Mesenchymal stem cell (in vitro differentiated cells and primary cell): ENCODE measurements at regions not wholly inside any gene's neighbourhood (a gene's known extent, or its start where the extent isn't known, plus 50 kb on each side); places are given as distances from the start of the nearest gene placed in this dataset.

Experiments
- DNase-seq: peaks from one replicate; pipeline ENCODE4 v3.0.0-alpha.2; 2013
- H2AFZ ChIP-seq: one replicate; pipeline ENCODE4 v1.6.1; 2013; ENCODE audit warnings: low read depth, mild to moderate bottlenecking, control low read depth, inconsistent platforms, low read length, moderate library complexity
- H2AK5ac ChIP-seq: 2 replicates; pipeline ENCODE4 v1.6.1; 2013; ENCODE audit warnings: low read length, moderate library complexity, mild to moderate bottlenecking, inconsistent platforms; ENCODE audit not compliant: severe bottlenecking
- H2BK120ac ChIP-seq: one replicate; pipeline ENCODE4 v1.6.1; 2013; ENCODE audit warnings: low read depth, mild to moderate bottlenecking, inconsistent platforms, low read length, moderate library complexity
- H2BK12ac ChIP-seq, 2 experiments: one replicate each; pipeline ENCODE4 v1.6.1; 2013; ENCODE audit warnings: inconsistent platforms in 2 of 2, low read length in 2 of 2, mild to moderate bottlenecking in 2 of 2, moderate library complexity in 2 of 2, control low read depth in 1 of 2
- H2BK15ac ChIP-seq: one replicate; pipeline ENCODE4 v1.6.1; 2013; ENCODE audit warnings: mild to moderate bottlenecking, low read depth, inconsistent platforms; ENCODE audit not compliant: poor library complexity, severe bottlenecking
- H2BK5ac ChIP-seq: 2 replicates; pipeline ENCODE4 v1.6.1; 2013; ENCODE audit warnings: low read depth, mild to moderate bottlenecking, low read length, control low read depth, inconsistent platforms; ENCODE audit not compliant: poor library complexity, severe bottlenecking
- H3K14ac ChIP-seq, 2 experiments: one replicate each; pipeline ENCODE4 v1.6.1; 2013; ENCODE audit warnings: inconsistent platforms in 2 of 2, low read length in 2 of 2, control low read depth in 1 of 2, mild to moderate bottlenecking in 1 of 2, moderate library complexity in 1 of 2
- H3K18ac ChIP-seq, 2 experiments: one replicate each; pipeline ENCODE4 v1.6.1; 2013; ENCODE audit warnings: inconsistent platforms in 2 of 2, low read length in 2 of 2, control low read depth in 1 of 2, low read depth in 1 of 2, mild to moderate bottlenecking in 1 of 2
- H3K23ac ChIP-seq, 2 experiments: one replicate each; pipeline ENCODE4 v1.6.1; 2013; ENCODE audit warnings: inconsistent platforms in 2 of 2, low read length in 2 of 2, mild to moderate bottlenecking in 2 of 2, moderate library complexity in 2 of 2, control low read depth in 1 of 2
- H3K27ac ChIP-seq: 2 replicates; pipeline ENCODE4 v1.5.1; 2013; ENCODE audit warnings: mild to moderate bottlenecking, moderate library complexity, low read length, control low read depth, inconsistent platforms; ENCODE audit not compliant: poor library complexity, severe bottlenecking
- H3K27me3 ChIP-seq, 2 experiments: 2 replicates each; pipeline versions ENCODE4 v1.6.1 to v1.7.0; 2013; ENCODE audit warnings: low read length in 2 of 2, mild to moderate bottlenecking in 2 of 2, moderate library complexity in 2 of 2, control low read depth in 1 of 2, inconsistent platforms in 1 of 2; ENCODE audit not compliant: control insufficient read depth in 1 of 2, insufficient read depth in 1 of 2
- H3K36me3 ChIP-seq, 2 experiments: 2 replicates each; pipeline versions ENCODE4 v1.6.1 to v1.7.0; 2013; ENCODE audit warnings: low read length in 2 of 2, control low read depth in 1 of 2, inconsistent platforms in 1 of 2, low read depth in 1 of 2, mild to moderate bottlenecking in 1 of 2; ENCODE audit not compliant: insufficient read depth in 2 of 2, control insufficient read depth in 1 of 2
- H3K4ac ChIP-seq, 2 experiments: one replicate each; pipeline ENCODE4 v1.6.1; 2013; ENCODE audit warnings: inconsistent platforms in 2 of 2, low read length in 2 of 2, mild to moderate bottlenecking in 2 of 2, moderate library complexity in 2 of 2, control low read depth in 1 of 2, low read depth in 1 of 2
- H3K4me1 ChIP-seq: 2 replicates; pipeline ENCODE4 v1.6.1; 2013; ENCODE audit warnings: low read depth, low read length, control low read depth; ENCODE audit not compliant: control insufficient read depth, insufficient read depth
- H3K4me2 ChIP-seq: 2 replicates; pipeline ENCODE4 v1.6.1; 2013; ENCODE audit warnings: low read length, mild to moderate bottlenecking, inconsistent platforms; ENCODE audit not compliant: poor library complexity, severe bottlenecking
- H3K4me3 ChIP-seq, 2 experiments: 2 replicates each; pipeline versions ENCODE4 v1.5.1 to v1.7.0; 2013; ENCODE audit warnings: low read length in 2 of 2, mild to moderate bottlenecking in 2 of 2, control low read depth in 1 of 2, low read depth in 1 of 2; ENCODE audit not compliant: insufficient read depth in 1 of 2
- H3K79me1 ChIP-seq: replicated peaks from 2 replicates; pipeline ENCODE4 v1.6.1; 2013; ENCODE audit warnings: mild to moderate bottlenecking, control low read depth, low read length, inconsistent platforms; ENCODE audit not compliant: poor library complexity, severe bottlenecking
- H3K9ac ChIP-seq: 2 replicates; pipeline ENCODE4 v1.7.0; 2013; ENCODE audit warnings: mild to moderate bottlenecking, low read length, moderate library complexity
- H3K9me3 ChIP-seq: 2 replicates; pipeline ENCODE4 v1.7.0; 2013; ENCODE audit warnings: mild to moderate bottlenecking, low read length; ENCODE audit not compliant: control insufficient read depth
- H4K8ac ChIP-seq: one replicate; pipeline ENCODE4 v1.6.1; 2013; ENCODE audit warnings: inconsistent platforms, mild to moderate bottlenecking, low read length, moderate library complexity
- H4K91ac ChIP-seq: one replicate; pipeline ENCODE4 v1.6.1; 2013; ENCODE audit warnings: mild to moderate bottlenecking, low read length, inconsistent platforms
- WGBS: methylation state at CpG from one replicate; pipeline ENCODE4 v1.1.7; 2013; ENCODE audit warnings: mixed read lengths; 5-methylcytosine and 5-hydroxymethylcytosine counted together

GRCh38 chr19:30625947-30626625, 253.9 kb downstream of the ZNF536 start:
- H3K27ac ChIP-seq = no peak overlapping the region
- H2AFZ ChIP-seq = no peak overlapping the region
- H3K79me1 ChIP-seq = no peaks in the 10 kb centered on the region
- H2BK15ac ChIP-seq = no peak overlapping the region
- H3K4me3 ChIP-seq = no peak overlapping the region
- H2BK5ac ChIP-seq = no peak overlapping the region
- H3K23ac ChIP-seq = no peak overlapping the region
- H2BK120ac ChIP-seq = no peak overlapping the region
- H2AK5ac ChIP-seq = no peak overlapping the region
- H4K91ac ChIP-seq = no peak overlapping the region
- no peak overlapping the region for H3K14ac ChIP-seq
- H3K9me3 ChIP-seq = peaks cover 10% of the 10 kb centered on the region
- H3K4ac ChIP-seq = no peak overlapping the region
- no peak overlapping the region for H4K8ac ChIP-seq
- DNase-seq = no peak
- 92% methylated on average over 11 of the region's 15 CpGs for WGBS
- H3K27me3 ChIP-seq = peaks cover 0 to 7% of the 10 kb centered on the region in 2 experiments
- H3K4me1 ChIP-seq = no peaks in the 10 kb centered on the region
- H3K36me3 ChIP-seq = no peaks in the 10 kb centered on the region
- H3K18ac ChIP-seq = no peak overlapping the region
- no peak overlapping the region for H3K9ac ChIP-seq
- no peak overlapping the region for H3K4me2 ChIP-seq
- no peak overlapping the region for H2BK12ac ChIP-seq

DNA sequence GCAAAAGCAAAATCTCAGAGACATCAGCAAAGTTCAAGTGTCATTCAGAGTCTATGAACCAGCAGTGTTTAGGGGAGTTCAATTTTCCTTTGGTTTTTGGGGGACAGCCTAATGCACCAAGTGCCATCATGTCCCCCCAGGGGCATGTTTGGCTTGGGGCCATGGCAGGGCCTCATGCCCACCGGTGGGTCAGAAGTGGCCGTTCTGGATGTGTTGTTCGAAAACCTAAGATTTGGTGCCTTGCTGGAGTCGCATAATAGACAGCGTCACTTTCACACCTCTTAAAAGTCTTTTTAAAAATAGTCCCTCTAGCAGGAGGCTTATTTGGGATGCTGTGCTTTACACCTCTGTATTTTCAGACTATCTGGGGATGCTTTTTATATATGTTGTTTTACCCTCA, 250.1 kb downstream of the ZNF536 start:
- Histone ChIP-seq H2AK5ac (no peak overlapping the region), H4K91ac (no peak overlapping the region), H4K8ac (no peak overlapping the region), H3K9ac (no peak overlapping the region), H3K9me3 (peaks cover 10% of the 10 kb centered on the region), H3K36me3 (no peaks in the 10 kb centered on the region), H3K4me1 (no peaks in the 10 kb centered on the region), H3K18ac (no peak overlapping the region), H2BK12ac (no peak overlapping the region), H3K4me3 (no peak overlapping the region), H3K79me1 (no peaks in the 10 kb centered on the region), H3K14ac (no peak overlapping the region), H2BK120ac (no peak overlapping the region), H3K27ac (no peak overlapping the region), H2BK15ac (no peak overlapping the region), H3K4me2 (no peak overlapping the region), H2AFZ (no peak overlapping the region), H3K23ac (no peak overlapping the region), H2BK5ac (no peak overlapping the region), H3K27me3 (no peaks in the 10 kb centered on the region), H3K4ac (no peak overlapping the region)
- 87% methylated on average over 3 of the region's 5 CpGs for WGBS
- no peak for DNase-seq

- H3K27me3 ChIP-seq = no peaks in the 10 kb centered on the region
- H2BK5ac ChIP-seq = no peak overlapping the region
- H3K14ac ChIP-seq = no peak overlapping the region
- no peak overlapping the region for H3K23ac ChIP-seq
- no peak overlapping the region for H4K91ac ChIP-seq
- H3K27ac ChIP-seq = no peak overlapping the region
- DNase-seq = no peak
- H2AK5ac ChIP-seq = no peak overlapping the region
- no peaks in the 10 kb centered on the region for H3K4me1 ChIP-seq
- 70% methylated on average over 7 of the region's 8 CpGs for whole genome bisulfite sequencing
- no peak overlapping the region for H3K4ac ChIP-seq
- no peak overlapping the region for H3K4me3 ChIP-seq
- no peak overlapping the region for H2AFZ ChIP-seq
- no peak overlapping the region for H3K9ac ChIP-seq
- H2BK12ac ChIP-seq = no peak overlapping the region
- H2BK120ac ChIP-seq = no peak overlapping the region
- peaks cover 10% of the 10 kb centered on the region for H3K9me3 ChIP-seq
- H3K4me2 ChIP-seq = no peak overlapping the region
- no peaks in the 10 kb centered on the region for H3K79me1 ChIP-seq
- H3K18ac ChIP-seq = no peak overlapping the region
- H2BK15ac ChIP-seq = no peak overlapping the region
- no peaks in the 10 kb centered on the region for H3K36me3 ChIP-seq
- no peak overlapping the region for H4K8ac ChIP-seq
Measured at GRCh38 chr19:30621326-30621920, 249.2 kb downstream of the ZNF536 start.

GRCh38 chr19:30620354-30620753, 248.2 kb downstream of the ZNF536 start:
- Histone ChIP-seq H3K4me1 (no peaks in the 10 kb centered on the region), H4K8ac (no peak overlapping the region), H2AFZ (no peak overlapping the region), H3K9ac (no peak overlapping the region), H3K4ac (no peak overlapping the region), H2AK5ac (no peak overlapping the region), H3K14ac (no peak overlapping the region), H2BK15ac (no peak overlapping the region), H3K23ac (no peak overlapping the region), H3K36me3 (no peaks in the 10 kb centered on the region), H3K9me3 (peaks cover 10% of the 10 kb centered on the region), H4K91ac (no peak overlapping the region), H2BK120ac (no peak overlapping the region), H3K27me3 (no peaks in the 10 kb centered on the region), H3K18ac (no peak overlapping the region), H2BK12ac (no peak overlapping the region), H3K27ac (no peak overlapping the region), H3K79me1 (no peaks in the 10 kb centered on the region), H3K4me3 (no peak overlapping the region), H3K4me2 (no peak overlapping the region), H2BK5ac (no peak overlapping the region)
- whole genome bisulfite sequencing = 80% methylated on average over 4 of the region's 4 CpGs
- DNase-seq = no peak
